Neutrophil (primary cell): ENCODE measurements at regions not wholly inside any gene's neighbourhood (a gene's known extent, or its start where the extent isn't known, plus 50 kb on each side); places are given as distances from the start of the nearest gene placed in this dataset.

ENCODE experiments used
- H3K27ac ChIP-seq: fragments of 200-600 bp; sonication (generic); 2 replicates; pipeline ENCODE4 v1.5.1; 2016; ENCODE audit warnings: mild to moderate bottlenecking, moderate library complexity
- H3K27me3 ChIP-seq: fragments of 200-600 bp; sonication (generic); 2 replicates; pipeline ENCODE4 v1.6.0; 2016; ENCODE audit warnings: mild to moderate bottlenecking
- H3K36me3 ChIP-seq: fragments of 200-600 bp; sonication (generic); 2 replicates; pipeline ENCODE4 v1.5.1; 2017
- H3K4me1 ChIP-seq, 2 experiments: fragments of 200-600 bp in 1 of 2; sonication (generic) in 1 of 2; 1 replicate in 1 of 2; 2 replicates in 1 of 2; pipeline versions ENCODE4 v1.5.1 to v1.6.1; 2013 to 2016; ENCODE audit warnings: low read depth in 1 of 2, low read length in 1 of 2, mild to moderate bottlenecking in 1 of 2, moderate library complexity in 1 of 2; ENCODE audit not compliant: control insufficient read depth in 1 of 2, insufficient read depth in 1 of 2
- H3K4me3 ChIP-seq, 2 experiments: fragments of 200-600 bp in 1 of 2; sonication (generic) in 1 of 2; 1 replicate in 1 of 2; 2 replicates in 1 of 2; pipeline ENCODE4 v1.5.1; 2013 to 2016; ENCODE audit warnings: low read depth in 1 of 2, low read length in 1 of 2, mild to moderate bottlenecking in 1 of 2, moderate library complexity in 1 of 2
- H3K9me3 ChIP-seq: fragments of 200-600 bp; sonication (generic); 2 replicates; pipeline ENCODE4 v1.5.1; 2016
- CTCF ChIP-seq: fragments of 200-600 bp; sonication (generic); IDR thresholded peaks from 2 replicates; pipeline ENCODE4 v1.5.1; 2016; ENCODE audit warnings: antibody characterized with exemption

DNA sequence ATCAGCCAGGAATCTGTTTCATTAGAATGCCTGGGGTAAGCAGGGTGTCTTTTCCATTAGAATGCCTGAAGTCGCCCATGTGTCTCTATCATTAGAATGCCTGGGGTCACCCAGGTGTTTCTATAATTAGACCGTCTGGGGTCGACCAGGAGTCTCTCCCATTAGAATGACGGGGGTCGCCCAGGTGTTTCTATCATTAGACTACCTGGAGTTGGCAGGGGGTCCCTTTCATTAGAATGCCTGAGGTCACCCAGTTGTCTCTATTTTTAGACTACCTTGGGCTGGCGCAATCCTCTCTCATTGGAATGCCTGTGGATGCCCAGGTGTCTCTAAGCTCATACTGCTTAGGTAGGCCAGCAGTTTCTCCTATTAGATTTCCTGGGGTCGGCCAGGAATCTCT, 1447.6 kb downstream of the UQCRFS1 start:
- no peaks in the 10 kb centered on the region for H3K36me3 ChIP-seq
- no peak overlapping the region for H3K27ac ChIP-seq
- no peak for TF ChIP-seq CTCF
- no peaks in the 10 kb centered on the region for H3K9me3 ChIP-seq
- no peaks in the 10 kb centered on the region for H3K27me3 ChIP-seq
- no peaks in the 10 kb centered on the region for H3K4me1 ChIP-seq
- no peak overlapping the region for H3K4me3 ChIP-seq

DNA sequence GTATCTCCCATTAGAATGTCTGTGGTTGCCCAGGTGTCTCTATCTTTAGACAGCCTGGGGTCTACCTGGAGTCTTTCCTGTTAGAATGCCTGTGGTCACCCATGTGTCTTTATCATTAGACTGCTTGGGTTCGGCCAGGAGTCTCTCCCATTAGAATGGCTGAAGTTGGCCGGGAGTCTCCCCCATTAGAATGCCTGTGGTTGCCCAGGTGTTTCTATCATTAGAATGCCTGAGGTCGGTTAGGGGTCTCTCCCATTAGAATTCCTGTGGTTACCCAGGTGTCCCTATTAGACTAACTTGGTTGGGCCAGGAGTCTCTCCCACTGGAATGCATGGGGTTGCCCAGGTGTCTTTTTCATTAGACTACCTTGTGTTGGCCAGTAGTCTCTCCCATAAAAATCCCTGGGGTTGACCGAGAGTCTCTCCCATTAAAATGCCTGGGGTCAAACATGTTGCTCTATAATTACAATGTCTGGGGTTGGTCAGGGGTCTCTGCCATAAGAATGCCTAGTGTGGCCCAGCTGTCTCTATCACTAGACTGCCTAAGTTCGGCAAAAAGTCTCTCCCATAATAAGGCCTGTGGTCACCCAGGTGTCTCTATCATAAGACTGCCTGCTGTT, 1448.7 kb downstream of the UQCRFS1 start:
- Histone ChIP-seq H3K9me3 (no peaks in the 10 kb centered on the region), H3K4me1 (no peaks in the 10 kb centered on the region), H3K27ac (no peak overlapping the region), H3K4me3 (no peak overlapping the region), H3K27me3 (no peaks in the 10 kb centered on the region), H3K36me3 (no peaks in the 10 kb centered on the region)
- no peak for TF ChIP-seq CTCF

GRCh38 chr19:27762933-27763332, 1450.0 kb downstream of the UQCRFS1 start:
- no peaks in the 10 kb centered on the region for H3K36me3 ChIP-seq
- H3K4me1 ChIP-seq: no peaks in the 10 kb centered on the region
- H3K27me3 ChIP-seq: no peaks in the 10 kb centered on the region
- TF ChIP-seq CTCF: no peak
- no peak overlapping the region for H3K27ac ChIP-seq
- H3K9me3 ChIP-seq: no peaks in the 10 kb centered on the region
- H3K4me3 ChIP-seq: no peak overlapping the region

DNA sequence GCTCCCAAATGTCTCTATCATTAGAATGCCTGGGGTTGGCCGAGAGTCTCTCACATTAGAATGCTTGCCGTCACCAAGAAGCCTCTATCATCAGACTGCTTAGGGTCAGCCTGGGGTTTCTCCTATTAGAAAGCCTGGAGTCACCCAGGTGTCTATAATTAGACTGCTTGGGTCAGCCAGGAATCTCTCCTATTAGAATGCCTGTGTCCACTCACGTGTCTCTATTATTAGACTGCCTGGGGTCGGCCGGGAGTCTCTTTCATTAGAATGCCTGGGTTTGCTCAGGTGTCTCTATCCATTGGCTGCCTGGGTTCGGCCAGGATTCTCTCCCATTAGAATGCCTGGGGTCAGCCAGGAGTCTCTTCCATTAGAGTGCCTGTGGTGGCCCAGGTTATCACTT, 1453.1 kb downstream of the UQCRFS1 start:
- no peak for TF ChIP-seq CTCF
- no peaks in the 10 kb centered on the region for H3K36me3 ChIP-seq
- H3K27ac ChIP-seq: no peak overlapping the region
- H3K27me3 ChIP-seq: no peaks in the 10 kb centered on the region
- H3K4me1 ChIP-seq: no peaks in the 10 kb centered on the region
- H3K9me3 ChIP-seq: no peaks in the 10 kb centered on the region
- no peak overlapping the region for H3K4me3 ChIP-seq

DNA sequence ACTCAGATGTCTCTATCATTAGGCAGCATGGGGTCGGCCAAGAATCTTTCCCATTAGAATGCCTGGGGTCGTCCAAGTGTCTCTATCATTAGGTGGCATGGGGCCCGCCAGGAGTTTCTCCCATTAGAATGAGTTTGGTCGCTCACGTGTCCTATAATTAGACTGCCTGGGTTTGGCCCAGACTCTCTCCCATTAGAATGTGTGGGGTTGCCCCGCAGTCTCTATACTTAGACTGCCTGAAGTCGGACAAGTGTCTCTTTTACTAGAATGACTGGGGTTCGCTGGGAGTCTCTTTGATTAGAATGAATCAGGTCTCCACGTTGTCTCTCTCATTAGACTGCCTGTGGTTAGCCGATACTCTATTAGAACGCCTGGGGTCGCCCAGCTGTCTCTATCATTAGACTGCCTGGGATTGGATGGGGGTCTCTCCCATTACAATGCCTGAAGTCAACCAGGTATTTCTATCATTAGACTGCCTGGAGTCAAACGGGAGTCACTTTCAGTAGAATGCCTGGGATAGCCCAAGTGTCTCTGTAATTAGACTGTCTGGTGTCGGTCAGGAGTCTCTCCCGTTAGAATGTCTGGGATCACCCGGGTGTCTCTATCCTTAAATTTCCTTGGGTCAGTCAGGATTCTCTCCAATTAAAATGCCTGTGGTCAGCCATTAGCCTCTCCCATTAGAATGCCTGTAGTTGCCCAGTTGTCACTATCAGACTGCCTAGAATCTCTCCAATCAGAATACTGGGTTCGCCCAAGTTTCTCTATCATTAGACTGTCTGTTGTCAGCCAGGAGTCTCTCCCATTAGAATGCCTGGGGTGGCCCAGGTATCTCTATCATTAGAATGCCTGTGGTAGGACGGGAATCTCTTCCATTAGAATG, 1454.1 kb downstream of the UQCRFS1 start:
- Histone ChIP-seq H3K27me3 (no peaks in the 10 kb centered on the region), H3K9me3 (no peaks in the 10 kb centered on the region), H3K36me3 (no peaks in the 10 kb centered on the region), H3K4me3 (no peak overlapping the region), H3K4me1 (no peaks in the 10 kb centered on the region), H3K27ac (no peak overlapping the region)
- TF ChIP-seq CTCF: no peak
